RPMI7951 (cell line): ENCODE measurements at regions not wholly inside any gene's neighbourhood (a gene's known extent, or its start where the extent isn't known, plus 50 kb on each side); places are given as distances from the start of the nearest gene placed in this dataset.

ENCODE experiments used
- DNase-seq: peaks from one replicate; pipeline ENCODE4 v3.0.0-alpha.2; 2012; ENCODE audit warnings: low read depth

GRCh38 chr1:17877316-17877715 is 122.2 kb downstream of the ACTL8 start:
- DNase-seq = no peak

GRCh38 chr1:17877896-17878295 is 122.8 kb downstream of the ACTL8 start:
- peak; percentile 45 for DNase-seq

GRCh38 chr1:17878837-17879236 is 123.7 kb downstream of the ACTL8 start:
- DNase-seq = peak; percentile 91

- no peak for DNase-seq
Measured at GRCh38 chr1:17880449-17880848, 125.3 kb downstream of the ACTL8 start.

- no peak for DNase-seq
Measured at GRCh38 chr1:17881761-17882160, 126.6 kb downstream of the ACTL8 start.

- no peak for DNase-seq
Measured at GRCh38 chr1:17883136-17883535, 128.0 kb downstream of the ACTL8 start.

GRCh38 chr1:17883662-17884395 is 128.7 kb downstream of the ACTL8 start:
- DNase-seq = no peak

GRCh38 chr1:17885663-17886320 is 130.7 kb downstream of the ACTL8 start:
- no peak for DNase-seq

GRCh38 chr1:17886386-17886785 is 131.3 kb downstream of the ACTL8 start:
- no peak for DNase-seq

- no peak for DNase-seq
Measured at GRCh38 chr1:17886838-17887441, 131.8 kb downstream of the ACTL8 start.

- DNase-seq = no peak
Measured at GRCh38 chr1:17887661-17888371, 132.7 kb downstream of the ACTL8 start.

GRCh38 chr1:17890056-17890814 is 135.1 kb downstream of the ACTL8 start:
- no peak for DNase-seq

- DNase-seq = no peak
Measured at GRCh38 chr1:17890815-17891191, 135.7 kb downstream of the ACTL8 start.

GRCh38 chr1:17891205-17892110 is 136.3 kb downstream of the ACTL8 start:
- DNase-seq = no peak

- DNase-seq = peak; percentile 37
Measured at GRCh38 chr1:17892225-17892624, 137.1 kb downstream of the ACTL8 start.

- DNase-seq = no peak
Measured at GRCh38 chr1:17892851-17893250, 137.7 kb downstream of the ACTL8 start.

- DNase-seq = no peak
Measured at GRCh38 chr1:17893891-17894631, 138.9 kb downstream of the ACTL8 start.

- no peak for DNase-seq
Measured at GRCh38 chr1:17895401-17895800, 140.3 kb downstream of the ACTL8 start.

GRCh38 chr1:17895986-17896385 is 140.9 kb downstream of the ACTL8 start:
- DNase-seq = no peak

- peak; percentile 76 for DNase-seq
Measured at GRCh38 chr1:17903386-17903785, 148.3 kb downstream of the ACTL8 start.
